ENCODE measurements at regions not wholly inside any gene's neighbourhood (a gene's known extent, or its start where the extent isn't known, plus 50 kb on each side); places are given as distances from the start of the nearest gene placed in this dataset.
"Not testable (repeated sequence)": the region's sequence is repeated elsewhere in the genome, so short reads cannot be mapped to it uniquely, and the experiment has no call there.

DNA sequence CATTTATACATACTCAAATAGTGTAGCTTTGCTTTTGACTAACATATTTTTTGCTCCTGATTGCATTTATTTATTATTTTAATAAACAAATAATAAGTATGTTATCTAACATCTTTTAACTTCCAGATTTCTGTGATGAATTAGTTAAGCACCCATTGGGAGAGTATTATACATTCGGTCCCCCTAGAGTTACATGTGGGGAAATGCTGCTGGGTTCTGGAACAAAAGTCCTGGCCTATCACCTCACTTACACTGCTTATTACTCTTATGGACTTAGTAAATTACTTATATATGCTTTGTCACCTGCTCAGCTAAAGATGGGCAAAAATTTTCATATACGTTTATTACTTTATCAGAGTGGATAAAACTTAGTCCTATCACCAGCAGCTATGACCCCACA lies 1163.0 kb downstream of the FAM181B start:
- no peak for DNase-seq (ENCODE audit: low read depth)

DNA sequence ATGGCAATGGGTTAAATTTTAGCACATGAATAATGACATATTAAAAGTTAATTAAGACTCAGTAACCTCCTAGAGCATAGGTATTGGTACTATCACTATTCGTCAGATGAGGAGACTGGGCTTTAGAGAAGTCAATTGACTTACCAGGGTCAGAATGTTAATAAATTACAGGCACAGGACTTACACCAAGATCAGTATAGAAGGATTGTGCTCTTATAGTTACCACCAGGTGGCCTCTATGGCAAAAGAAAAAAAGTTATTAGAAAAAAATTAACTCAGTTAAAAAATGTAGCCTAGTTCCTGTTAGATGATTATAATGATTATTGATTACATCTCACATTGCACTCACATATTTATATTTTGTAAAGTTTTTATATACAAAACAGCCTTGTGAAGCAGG lies 1163.7 kb downstream of the FAM181B start:
- DNase-seq (ENCODE audit: low read depth) = no peak

GRCh38 chr11:81568918-81569317 lies 1164.7 kb downstream of the FAM181B start:
- no peak for DNase-seq (ENCODE audit: low read depth)

GRCh38 chr11:81548123-81548522 lies 1185.5 kb downstream of the FAM181B start:
- DNase-seq (ENCODE audit: low read depth) = no peak

DNA sequence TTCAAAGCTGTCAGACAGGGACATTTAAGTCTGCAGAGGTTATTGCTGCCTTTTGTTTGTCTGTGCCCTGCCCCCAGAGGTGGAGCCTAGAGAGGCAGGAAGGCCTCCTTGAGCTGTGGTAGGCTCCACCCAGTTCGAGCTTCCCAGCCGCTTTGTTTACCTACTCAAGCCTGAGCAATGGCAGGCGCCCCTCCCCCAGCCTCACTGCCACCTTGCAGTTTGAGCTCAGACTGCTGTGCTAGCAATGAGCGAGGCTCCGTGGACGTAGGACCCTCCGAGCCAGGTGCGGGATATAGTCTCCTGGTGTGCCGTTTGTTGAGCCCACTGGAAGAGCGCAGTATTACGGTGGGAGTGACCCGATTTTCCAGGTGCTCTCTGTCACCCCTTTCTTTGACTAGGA lies 1193.9 kb downstream of the FAM181B start:
- DNase-seq (ENCODE audit: low read depth) = not testable (repeated sequence)

DNA sequence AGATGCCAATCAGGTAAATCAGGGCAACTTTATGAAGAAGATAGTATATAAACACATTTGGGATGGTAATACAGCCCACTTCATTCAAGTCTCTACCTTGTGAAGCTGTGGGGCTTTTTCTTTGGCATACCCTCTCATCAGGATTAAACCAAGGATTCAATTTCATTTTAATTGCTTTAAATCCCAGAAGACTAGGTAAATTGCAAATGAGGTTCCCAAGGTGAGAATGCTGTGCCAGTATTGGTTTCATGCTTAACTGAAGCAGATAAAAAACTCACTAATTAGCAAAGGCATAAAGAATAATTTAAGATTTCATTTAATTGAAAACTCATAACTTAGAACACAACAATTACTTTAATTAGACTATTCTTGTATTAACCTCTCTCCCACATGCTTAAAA lies 1218.1 kb downstream of the FAM181B start:
- no peak for DNase-seq (ENCODE audit: low read depth)

GRCh38 chr11:81497202-81497804 lies 1236.4 kb downstream of the FAM181B start:
- peak; percentile 2 for DNase-seq (ENCODE audit: low read depth)

DNA sequence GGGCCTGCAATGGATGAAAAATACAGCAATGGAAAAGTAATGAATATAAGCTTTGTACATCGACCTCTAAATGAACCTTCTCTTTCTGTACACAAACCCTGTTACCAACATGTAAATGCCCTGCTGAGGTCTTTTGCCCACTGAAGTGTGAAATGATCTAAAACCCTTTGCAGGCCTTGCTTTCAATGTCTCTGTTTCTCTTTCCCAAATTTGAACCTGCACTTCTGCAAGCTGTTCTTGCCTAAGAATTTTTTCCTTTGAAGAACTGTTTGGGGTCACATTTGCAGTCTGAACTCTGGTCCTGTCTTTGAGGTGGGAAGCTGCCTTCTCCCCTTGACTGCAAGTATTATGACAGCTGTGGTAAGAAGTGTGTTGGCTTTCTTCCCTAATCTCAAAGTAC lies 1237.1 kb downstream of the FAM181B start:
- no peak for DNase-seq (ENCODE audit: low read depth)

- DNase-seq (ENCODE audit: low read depth) = no peak
These were observed 1237.9 kb downstream of the FAM181B start for GRCh38 chr11:81495699-81496292.

DNA sequence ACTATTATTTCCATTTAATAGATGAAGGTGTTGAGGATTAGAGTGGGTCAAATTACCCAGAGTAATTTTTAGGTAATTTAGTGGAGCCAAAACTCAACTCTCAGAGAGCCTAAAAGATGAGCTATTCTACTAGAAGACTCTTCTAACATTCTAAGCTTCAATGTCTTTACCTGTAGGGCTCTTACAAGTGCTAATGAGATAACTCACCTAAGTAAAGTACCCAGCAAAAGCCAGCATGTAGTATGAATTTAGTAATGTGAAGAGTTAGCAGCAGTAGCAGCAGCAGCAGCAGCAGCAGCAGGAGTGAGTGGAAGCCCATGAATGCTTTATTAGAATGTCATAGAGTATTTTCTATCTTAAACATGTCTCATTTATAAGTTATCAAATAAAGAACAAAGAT lies 1239.2 kb downstream of the FAM181B start:
- no peak for DNase-seq (ENCODE audit: low read depth)

GRCh38 chr11:81492923-81493445 lies 1240.7 kb downstream of the FAM181B start:
- no peak for DNase-seq (ENCODE audit: low read depth)

GRCh38 chr11:81487109-81487508 lies 1246.6 kb downstream of the FAM181B start:
- DNase-seq (ENCODE audit: low read depth) = no peak

- DNase-seq (ENCODE audit: low read depth) = no peak
These were observed 1249.5 kb downstream of the FAM181B start for GRCh38 chr11:81484196-81484595.

GRCh38 chr11:81477277-81477676 lies 1256.4 kb downstream of the FAM181B start:
- no peak for DNase-seq (ENCODE audit: low read depth)

- no peak for DNase-seq (ENCODE audit: low read depth)
These were observed 1257.3 kb downstream of the FAM181B start for GRCh38 chr11:81476345-81476744.

DNA sequence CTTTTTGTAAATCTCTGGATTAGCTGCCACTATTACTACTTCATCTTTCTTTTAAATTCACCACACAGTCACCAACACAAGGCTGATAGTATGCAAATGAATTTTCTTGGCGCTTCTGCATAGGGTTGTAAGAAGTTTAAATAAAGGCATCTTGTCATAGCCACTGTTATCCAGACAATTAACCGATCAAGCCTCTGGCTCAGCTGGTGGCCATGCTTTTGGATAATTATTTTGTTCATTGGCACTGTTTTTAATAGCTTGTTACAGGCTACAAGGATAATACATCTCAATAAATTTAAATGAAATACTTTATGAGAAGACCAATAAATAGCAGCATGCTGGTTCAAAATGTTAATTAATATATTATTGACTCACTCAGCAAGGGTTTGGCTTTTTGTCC lies 1261.0 kb downstream of the FAM181B start:
- DNase-seq (ENCODE audit: low read depth) = no peak

- no peak for DNase-seq (ENCODE audit: low read depth)
These were observed 1263.2 kb downstream of the FAM181B start for GRCh38 chr11:81470446-81470845.

DNA sequence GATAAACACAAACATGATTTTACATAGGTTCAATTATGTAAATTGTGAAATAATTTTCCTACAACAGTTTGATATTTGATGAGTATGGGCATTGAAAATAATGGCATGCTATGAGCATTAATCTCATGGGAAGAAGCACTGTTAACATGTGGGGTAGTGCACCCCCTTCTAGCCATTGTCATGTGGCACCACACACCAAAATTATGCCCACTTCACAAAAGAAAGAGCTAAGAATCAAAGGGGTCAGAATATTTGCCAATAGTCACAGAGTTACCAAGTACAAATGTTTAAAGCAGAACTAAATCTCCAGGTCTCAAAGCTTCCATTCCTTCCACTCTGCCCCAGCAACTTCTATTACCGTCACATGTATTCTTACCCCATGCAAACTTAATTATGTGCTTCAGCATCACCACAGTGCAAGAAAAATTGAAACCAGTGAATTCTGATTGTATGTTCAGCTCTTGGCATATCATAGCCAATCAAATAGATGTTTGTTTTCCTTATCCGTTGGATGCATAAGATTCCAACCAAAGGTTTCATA lies 1273.8 kb downstream of the FAM181B start:
- no peak for DNase-seq (ENCODE audit: low read depth)

GRCh38 chr11:81449588-81450156 lies 1284.0 kb downstream of the FAM181B start:
- DNase-seq (ENCODE audit: low read depth) = no peak

DNA sequence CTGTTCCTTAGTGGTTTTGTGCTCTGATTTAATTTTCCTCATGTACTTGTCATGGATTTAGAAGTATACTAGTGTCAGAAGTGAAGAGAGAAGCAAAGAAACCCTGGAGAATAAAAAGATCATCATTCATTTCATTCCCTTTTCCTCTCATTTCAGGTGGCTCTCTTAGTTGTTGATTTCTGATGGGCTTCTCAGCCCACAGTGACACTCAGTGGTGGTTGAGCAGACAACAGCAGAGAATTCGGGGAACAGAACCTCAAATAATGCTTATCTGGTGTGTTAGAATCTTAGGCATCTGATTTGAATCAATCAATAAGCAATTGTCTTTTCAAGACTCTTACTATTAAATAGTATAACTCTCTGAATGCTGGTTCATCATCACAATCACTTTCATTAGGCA lies 1289.4 kb downstream of the FAM181B start:
- no peak for DNase-seq (ENCODE audit: low read depth)

- DNase-seq (ENCODE audit: low read depth) = no peak
These were observed 1301.3 kb downstream of the FAM181B start for GRCh38 chr11:81432333-81432732.

- no peak for DNase-seq (ENCODE audit: low read depth)
These were observed 1308.8 kb downstream of the FAM181B start for GRCh38 chr11:81424822-81425221.

DNA sequence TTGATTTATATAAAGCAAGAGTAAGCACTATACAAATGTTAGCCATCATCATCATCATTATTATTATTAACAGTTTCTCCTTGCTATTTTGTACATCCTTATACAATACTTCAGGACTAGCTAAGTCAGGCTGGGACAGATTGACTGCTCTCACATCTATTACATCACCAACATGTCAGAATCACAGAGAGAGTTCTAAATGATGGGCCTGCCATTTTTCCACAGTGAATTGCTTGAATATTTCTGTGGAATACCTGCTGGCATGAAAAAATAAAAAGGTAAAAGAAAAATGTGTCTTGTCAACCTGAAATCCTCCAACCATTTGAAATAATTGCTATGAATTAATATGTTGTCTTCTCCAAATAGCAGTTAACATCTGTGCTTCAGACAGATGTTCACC lies 1311.3 kb downstream of the FAM181B start:
- DNase-seq (ENCODE audit: low read depth) = no peak
